ENCODE measurements at regions not wholly inside any gene's neighbourhood (a gene's known extent, or its start where the extent isn't known, plus 50 kb on each side); places are given as distances from the start of the nearest gene placed in this dataset.

DNA sequence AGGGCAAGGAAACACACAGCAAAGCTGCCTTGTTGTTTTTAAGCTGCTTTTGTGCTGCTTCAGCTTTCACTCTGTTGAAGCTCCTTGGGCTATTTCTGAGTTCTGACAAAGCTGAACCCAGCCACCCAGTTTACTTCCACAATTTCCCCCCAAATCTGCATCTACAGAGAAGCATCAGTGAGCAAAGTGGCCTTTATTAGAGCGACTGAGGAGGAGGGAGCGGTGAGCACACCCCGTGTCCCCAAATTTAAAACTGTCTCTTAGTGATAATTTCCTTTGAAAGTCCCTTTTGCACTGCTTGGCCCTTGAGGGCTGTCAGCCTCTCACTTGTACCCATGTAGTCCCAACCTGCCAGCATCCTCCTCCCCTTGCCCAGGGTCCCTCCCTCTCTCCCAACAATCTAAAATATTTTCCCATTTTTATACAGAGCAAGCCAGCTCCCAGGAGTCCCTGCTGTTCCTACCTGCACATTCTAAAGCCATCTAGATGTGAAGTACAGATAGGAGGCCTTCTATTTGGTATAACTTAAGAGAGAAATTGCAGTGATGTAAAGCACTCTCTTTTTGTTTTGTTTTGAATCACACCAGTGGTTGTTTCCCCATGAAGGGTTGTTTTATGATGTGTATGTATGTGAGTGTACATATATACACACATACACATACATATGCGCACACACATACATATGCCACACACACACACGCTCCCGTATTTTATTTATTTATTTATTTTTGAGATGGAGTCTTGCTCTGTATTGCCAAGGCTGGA lies 313.5 kb downstream of the TLE4 start:
- no peak for DNase-seq (ENCODE audit: low read depth)

DNA sequence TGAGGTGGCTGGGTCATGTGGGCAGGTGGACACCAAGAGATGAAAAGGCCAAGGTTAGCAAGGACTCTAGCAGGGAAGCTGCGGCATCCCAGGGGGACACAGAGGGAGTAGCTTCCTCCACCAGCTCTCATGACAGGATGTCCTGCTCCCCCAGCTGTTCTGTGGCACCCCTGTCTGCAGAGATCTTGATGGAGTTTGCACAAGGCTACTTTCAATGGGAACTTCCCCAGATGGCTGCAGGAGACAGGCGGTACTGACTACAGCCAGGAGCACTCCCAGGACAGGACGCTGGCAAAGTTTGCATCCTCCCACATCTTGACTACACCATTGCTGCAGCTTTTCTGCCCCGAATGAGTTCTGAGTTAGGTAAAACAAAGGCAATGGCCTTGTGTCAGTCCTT lies 312.8 kb downstream of the TLE4 start:
- no peak for DNase-seq (ENCODE audit: low read depth)

DNA sequence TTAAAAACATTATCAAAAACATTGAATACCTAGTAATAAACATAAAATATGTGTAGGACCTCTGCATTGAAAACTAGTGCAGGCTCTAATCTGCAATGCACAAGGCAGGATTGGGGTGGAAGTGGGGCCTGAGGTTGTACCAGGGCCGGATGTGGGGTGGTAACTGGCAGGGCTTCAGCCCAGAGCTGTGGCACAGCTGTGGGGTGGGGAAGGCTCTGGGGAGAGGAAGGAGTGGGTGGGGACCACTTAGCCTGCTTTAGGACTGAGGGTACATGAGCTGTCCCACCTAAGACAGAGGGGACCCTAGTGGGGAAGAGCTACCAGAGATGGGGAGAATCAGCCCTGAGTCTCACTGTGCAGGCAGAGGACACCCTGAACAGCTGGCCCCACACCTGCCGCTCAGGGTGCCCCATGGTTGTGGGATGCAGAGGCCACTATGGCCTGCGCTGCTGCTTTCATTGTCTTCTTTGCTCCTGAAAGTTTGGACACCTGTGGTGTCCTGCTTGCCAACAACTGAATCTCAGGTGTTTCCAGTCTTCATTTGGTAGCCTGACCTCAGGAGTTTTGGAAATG lies 311.4 kb downstream of the TLE4 start:
- no peak for DNase-seq (ENCODE audit: low read depth)

GRCh38 chr9:79880626-79881025 lies 308.9 kb downstream of the TLE4 start:
- DNase-seq (ENCODE audit: low read depth): no peak

- DNase-seq (ENCODE audit: low read depth): peak; percentile 2
These were observed 306.3 kb downstream of the TLE4 start for GRCh38 chr9:79877943-79878602.

DNA sequence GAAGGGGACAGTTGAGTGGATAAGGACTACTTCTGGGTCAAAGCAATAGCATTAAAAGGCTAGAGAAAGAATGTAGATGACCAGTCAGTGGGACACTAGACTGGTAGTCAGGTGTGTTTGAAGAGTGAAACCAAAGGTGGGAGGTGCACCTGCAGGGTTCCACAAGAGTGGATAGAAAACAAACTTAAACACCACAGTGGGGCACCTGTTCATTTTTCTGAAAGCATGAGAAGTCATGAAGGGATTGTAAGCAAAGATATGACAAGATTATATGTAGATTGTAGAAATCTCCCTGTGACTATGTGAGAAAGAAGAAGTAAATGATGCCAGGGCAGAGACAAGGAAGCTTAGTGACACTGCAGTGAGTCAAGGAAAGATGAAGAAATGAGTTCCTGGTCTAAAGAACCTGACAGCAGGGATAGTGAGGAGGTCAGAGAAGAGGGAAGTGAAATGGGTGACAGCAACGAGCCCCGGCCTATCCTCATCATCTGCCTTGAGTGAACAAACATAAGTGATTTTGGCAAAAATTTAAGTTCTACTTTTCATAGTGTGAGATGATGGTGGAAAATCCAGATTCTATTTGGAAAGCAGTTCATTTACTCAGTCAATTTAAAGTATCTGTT lies 296.9 kb downstream of the TLE4 start:
- DNase-seq (ENCODE audit: low read depth): no peak

DNA sequence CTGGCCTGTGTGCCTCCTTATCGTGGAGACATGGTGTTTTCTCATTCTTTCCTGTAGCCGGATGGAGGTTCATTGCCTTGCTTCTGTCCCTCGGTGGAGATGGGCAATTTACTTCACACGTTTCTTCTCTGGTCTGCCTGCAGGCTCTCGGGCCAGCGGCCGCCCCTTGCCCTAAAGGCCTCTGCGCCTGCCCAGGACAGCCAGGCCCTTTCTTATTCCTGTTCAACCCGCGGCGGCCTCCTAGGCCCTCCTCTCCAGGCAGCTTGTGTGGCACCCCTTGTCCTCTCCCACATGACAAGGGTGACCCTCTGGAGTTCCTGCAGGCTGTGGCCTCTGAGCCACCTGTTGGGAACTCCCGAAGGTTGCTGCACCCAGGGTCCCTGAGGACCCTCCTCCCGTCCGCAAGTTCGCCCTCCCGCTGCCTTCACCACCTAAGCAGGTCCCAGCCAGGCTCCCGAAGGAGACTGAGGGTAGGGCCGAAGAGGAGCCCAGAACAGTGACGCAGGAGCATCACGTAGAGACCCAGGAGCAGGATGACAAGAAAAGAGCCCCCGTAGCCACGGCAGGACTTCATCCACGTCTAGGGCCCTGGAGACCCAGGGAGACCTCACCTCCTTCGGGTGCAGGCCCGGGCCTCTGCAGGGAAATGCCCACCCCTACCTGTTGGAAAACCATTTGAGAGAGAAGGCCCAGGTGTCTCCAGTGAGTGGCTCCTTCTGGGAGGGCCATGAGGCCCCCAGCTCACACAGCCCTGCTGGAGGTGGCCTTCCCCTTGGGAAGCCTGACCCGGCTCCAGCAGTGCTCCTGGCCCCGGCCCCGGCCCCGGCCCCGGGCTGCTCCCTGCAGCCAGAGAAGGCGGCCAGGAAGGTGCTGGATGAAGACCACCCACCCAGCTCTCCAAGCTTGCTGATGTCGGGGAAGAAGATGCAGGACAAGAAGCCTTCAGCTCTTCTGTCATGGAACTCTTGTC lies 291.4 kb downstream of the TLE4 start:
- DNase-seq (ENCODE audit: low read depth): no peak

- peak; percentile 13 for DNase-seq (ENCODE audit: low read depth)
These were observed 286.7 kb downstream of the TLE4 start for GRCh38 chr9:79858508-79858907.

- DNase-seq (ENCODE audit: low read depth): no peak
These were observed 285.4 kb downstream of the TLE4 start for GRCh38 chr9:79857188-79857587.

GRCh38 chr9:79847074-79847473 lies 275.3 kb downstream of the TLE4 start:
- DNase-seq (ENCODE audit: low read depth): no peak

- no peak for DNase-seq (ENCODE audit: low read depth)
These were observed 258.0 kb downstream of the TLE4 start for GRCh38 chr9:79829566-79830302.

DNA sequence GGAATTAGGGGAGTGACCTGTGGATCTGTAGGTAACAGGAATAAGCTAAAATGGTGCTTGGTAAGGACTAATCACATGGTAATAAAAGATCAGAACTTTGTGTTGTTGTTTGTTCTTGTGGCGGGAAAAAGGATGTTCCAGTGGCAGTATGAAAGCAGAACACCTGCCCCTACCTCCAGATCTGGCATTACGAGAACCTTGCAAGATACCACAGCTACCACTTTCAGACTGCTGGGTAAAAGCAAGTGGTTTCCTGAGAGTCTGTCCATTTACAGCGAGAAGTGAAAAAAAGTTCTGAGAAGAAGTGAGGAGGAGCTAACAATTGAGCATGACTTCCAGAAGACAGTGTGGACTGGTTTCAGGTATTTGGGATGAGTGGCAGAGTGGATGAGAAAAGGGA lies 252.5 kb downstream of the TLE4 start:
- no peak for DNase-seq (ENCODE audit: low read depth)

DNA sequence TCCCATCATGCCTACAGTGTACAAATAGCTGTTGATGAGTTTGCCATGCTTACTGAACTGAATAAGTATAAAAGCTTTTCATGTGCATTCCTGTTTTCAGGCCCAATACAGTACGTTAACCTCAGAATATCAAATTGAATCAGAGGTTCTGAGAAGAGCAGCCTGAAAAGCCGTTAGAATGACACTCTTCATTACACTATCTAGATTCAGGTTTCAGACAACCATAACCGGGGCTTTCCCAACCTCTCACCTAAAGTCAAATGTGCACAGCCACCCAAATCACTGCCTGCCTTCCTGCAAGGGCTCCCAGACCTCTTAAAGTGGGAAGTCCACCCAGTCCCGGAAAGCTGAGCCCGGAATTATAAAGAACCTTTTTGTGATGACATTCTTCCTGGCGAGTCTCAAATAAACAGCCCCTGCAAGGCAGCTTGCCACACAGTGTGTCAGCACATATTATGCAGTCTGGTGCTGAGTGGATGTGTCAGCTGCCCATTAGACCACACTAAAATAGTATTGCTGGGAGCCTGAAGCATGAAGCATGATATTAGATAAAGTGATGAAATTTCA lies 245.8 kb downstream of the TLE4 start:
- DNase-seq (ENCODE audit: low read depth): peak; percentile 28

DNA sequence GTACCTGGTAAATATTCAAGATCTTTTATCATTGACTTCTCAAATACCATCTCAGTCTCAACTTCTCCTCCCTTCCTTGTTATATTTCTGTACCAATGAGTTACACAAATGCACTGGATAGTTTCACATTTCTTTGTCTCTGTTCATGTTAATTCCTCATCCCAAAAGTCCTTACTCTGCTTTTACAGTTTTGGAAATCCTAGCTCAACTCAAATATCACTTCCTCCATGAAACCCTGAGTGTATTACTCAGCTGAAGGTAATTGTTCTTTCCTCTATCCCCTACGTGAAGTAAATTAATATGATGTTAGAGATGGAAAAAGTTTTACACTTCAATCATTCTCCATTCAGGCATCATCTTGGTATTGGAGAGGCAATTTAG lies 241.5 kb downstream of the TLE4 start:
- DNase-seq (ENCODE audit: low read depth): no peak

DNA sequence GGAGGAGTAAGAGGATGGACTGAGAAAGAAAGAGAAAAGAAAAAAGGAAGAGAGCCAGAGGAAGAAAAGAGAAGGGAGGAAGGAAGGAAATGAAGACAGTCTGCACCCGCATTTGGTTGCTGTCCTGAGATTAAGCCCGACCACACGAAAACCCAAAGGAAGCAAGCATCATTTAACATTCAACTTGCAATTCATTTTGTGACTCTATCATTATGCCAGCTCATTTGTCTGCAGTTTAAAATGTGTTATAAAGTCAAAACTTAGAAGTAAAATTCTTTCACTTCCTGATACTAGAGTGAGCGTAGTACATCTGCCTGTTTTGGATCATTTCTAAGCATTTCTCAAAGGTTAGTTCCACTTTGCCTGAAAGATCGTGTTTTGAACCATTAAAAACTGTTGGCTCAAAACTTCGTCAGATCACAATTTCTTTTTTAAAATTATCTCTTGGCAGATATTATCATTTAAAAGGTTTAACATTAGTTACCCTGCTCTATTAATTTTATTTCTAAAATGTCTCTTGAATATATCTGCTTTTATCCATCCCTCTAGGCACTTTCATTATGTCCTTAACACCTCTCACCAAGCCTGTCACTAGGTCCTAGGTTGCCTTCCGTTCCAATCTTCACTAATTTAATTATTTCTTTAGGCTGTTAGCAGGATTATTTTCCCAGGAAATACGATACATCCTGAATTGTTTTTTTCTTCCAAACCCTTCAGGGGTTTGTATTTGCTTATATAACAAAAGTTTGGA lies 240.9 kb downstream of the TLE4 start:
- no peak for DNase-seq (ENCODE audit: low read depth)

DNA sequence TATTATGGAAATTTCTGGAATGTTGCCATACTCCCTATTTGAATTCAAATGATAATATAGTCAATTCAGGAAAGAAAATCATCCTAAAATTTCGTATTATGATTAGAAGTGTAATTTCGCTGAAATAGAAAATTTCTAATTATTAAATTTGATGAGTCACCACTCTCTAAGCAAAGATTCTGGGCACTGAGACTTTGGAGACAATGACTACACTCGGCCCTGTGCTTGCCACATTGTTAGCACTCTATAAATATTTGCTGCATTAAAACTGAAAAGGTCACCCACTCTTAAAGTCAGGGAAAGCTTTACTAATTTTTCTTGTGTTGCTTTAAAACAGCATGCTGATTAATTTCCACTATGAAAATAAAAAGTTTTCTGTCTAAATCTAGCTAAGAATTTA lies 240.3 kb downstream of the TLE4 start:
- no peak for DNase-seq (ENCODE audit: low read depth)

DNA sequence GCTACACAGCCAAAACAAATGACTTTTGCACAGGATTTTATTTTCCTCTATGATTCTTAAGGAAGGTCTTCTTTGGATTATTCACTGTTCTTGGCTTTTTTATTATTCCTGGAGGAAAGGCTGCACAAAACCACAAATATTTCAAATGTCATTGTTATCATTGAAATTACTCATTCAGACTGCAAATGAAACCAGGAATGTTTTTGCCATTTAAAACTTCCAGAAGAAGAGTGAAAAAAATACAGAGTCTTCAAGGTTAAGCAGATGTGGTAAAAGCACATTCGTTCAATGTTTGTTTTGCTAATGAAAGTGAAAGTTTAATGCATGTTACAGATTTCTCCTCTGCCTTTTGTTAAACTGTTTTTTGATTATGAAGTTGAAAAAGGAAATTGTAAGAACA lies 238.2 kb downstream of the TLE4 start:
- DNase-seq (ENCODE audit: low read depth): peak; percentile 91

DNA sequence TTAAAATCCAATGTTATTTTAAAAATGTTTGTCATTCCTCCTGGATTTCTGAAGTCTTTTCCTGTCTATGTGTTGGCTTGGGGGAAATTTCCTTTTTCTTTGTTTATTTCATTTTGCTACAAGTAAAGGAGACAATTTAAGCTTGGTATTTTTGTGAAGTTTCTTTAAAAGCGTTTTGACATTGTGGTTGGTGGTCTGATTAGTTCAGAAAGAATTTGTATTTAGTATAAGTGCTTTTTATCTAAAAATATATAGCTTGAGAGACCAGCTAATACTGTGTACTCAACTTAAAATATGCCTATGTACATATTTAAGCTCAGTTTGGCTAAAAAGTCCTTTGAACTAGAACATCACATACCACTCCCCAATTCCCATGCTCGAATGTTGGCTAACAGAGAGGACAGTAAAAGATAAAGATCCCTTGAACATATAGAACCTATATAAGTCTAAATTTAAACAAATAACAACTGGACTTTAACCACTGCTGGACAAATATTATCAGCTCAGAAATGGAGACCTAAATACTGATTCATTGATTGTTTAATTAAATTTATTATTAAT lies 237.6 kb downstream of the TLE4 start:
- no peak for DNase-seq (ENCODE audit: low read depth)

GRCh38 chr9:79807971-79808370 lies 236.2 kb downstream of the TLE4 start:
- no peak for DNase-seq (ENCODE audit: low read depth)

DNA sequence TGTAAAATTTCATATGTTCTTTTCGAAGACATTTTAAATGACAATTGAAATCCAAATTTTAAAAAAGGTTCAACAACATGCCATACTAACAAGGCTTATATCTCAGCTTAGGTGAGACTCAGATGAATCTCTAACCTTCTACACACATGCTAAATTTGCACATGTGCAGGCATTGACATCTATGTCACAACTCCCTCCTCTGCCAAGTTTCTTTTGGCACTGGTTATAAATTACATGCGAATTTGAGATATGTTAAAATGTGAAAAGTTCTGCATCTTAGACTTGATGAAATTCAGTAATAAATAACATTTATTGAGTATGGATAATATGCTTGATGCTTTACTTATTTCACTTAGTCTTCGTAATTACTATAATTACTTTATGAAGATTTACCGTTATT lies 234.3 kb downstream of the TLE4 start:
- DNase-seq (ENCODE audit: low read depth): no peak

Data from renal cortical epithelial cell (primary cell).